NCI-H1930 (cell line): ENCODE measurements at regions not wholly inside any gene's neighbourhood (a gene's known extent, or its start where the extent isn't known, plus 50 kb on each side); places are given as distances from the start of the nearest gene placed in this dataset.
"Not testable (repeated sequence)": the region's sequence is repeated elsewhere in the genome, so short reads cannot be mapped to it uniquely, and the experiment has no call there.

ENCODE experiments used
- DNase-seq, 2 experiments: peaks; one replicate each; lab custom pipeline; 2025; lab: John Stamatoyannopoulos, UW

GRCh38 chr10:52368725-52369124, 54.6 kb downstream of the DKK1 start:
- no peak for DNase-seq

DNA sequence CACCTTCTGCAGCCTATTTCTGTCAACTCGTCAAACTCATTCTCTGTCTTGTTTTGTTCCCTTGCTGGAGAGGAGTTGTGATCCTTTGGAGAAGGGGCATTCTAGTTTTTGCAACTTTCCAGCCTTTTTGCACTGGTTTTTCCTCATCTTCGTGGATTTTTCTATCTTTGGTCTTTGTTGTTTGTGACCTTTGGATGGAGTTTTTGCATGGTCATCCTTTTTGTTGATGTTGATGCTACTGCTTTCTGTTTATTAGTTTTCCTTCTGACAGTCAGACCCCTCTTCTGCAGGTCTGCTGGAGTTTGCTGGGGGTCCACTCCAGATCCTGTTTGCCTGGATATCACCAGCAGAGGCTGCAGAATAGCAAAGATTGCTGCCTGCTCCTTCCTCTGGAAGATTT, 60.1 kb downstream of the DKK1 start:
- not testable (repeated sequence) for DNase-seq

DNA sequence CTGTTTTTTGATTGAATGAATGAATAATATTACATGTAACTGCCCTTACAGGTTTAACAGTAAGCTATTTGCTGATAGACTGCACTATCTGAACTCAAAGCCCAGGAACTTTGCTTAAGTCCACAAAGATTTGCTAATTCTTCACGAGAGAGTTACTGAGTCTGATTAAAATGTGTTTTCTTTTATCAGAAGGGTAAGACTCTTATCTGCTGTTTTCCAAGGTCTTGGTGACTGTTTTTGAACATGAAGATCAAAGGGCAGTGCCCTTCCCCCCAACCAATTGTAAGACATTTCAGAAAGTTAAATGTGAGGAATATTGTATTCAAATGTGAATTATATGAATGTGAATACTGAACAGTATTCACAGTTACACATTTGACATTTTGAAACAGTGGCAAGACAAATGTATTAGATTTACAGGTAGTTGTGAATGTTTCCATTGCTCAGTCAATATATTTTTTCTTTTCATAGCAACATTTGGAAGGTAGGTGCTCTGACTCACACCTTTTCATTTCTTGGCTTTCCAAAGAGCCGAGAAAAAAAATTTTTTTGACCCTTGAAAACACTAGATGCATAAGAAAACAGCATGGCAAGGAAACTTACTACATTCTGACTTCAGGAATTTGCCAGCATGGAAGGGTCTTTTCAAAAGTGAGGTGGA, 62.7 kb downstream of the DKK1 start:
- DNase-seq, result no peak

- DNase-seq, result no peak
Measured at GRCh38 chr10:52378124-52378523, 64.0 kb downstream of the DKK1 start.

DNA sequence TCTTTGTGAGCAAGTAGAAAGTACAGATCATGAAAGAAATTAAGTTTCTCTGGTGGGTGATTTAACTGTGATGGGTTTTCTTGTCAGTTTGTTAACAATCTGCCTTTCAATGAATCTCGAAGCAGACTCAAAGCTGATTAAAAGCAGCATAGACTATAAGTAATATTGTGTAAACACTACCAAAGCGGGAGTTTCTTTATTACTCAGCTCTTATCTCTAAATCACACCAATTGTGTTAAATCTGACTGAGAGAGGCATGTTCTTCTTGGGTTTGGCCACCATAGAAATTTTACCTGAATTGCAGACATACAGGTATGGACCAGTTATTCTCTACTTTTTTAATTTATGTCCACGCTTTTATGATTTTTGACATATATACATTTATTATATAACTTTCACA, 65.2 kb downstream of the DKK1 start:
- no peak for DNase-seq

DNA sequence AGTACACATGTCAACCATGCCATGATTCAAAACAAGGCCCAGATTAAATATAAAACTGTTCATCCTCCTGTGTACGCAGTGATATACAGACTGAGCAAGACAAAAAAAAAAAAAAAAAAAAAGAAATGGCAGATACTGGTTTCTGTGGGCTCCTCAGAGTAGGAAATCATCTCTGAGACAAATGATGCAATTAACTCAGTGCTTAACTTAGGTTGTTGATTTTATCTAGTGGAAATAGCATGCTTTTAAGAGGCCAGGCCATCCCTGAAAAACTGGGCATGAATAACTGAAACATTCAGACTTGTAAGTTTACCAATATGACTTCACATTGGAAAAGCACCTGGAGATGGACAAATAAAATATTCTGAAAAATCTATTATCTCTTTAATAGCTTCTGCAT, 69.0 kb downstream of the DKK1 start:
- DNase-seq, result no peak

- no peak for DNase-seq
Measured at GRCh38 chr10:52387744-52388143, 73.7 kb downstream of the DKK1 start.

GRCh38 chr10:52390388-52390787, 76.3 kb downstream of the DKK1 start:
- no peak for DNase-seq

GRCh38 chr10:52391927-52392602, 78.0 kb downstream of the DKK1 start:
- DNase-seq, result no peak

DNA sequence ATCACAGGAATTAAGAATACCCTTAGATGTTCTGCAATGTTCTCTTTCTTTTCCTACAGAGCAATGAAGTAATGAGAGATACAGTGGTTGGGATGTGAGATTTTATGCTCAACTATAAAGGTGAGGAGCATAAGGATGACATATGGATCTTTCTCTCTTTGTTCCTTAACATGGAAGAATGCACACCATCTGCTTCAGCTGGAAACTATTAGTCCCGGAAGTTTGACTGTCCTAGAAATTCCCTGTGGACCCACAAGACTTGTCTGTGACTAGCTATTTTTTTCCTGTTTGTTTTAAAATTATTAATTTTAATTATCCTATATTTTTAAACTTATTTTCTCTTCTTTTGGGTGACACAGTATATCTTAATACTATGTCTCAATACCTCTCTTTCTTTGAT, 80.2 kb downstream of the DKK1 start:
- DNase-seq, result no peak

GRCh38 chr10:52400562-52400961, 86.5 kb downstream of the DKK1 start:
- DNase-seq, result no peak

GRCh38 chr10:52403801-52404200, 89.7 kb downstream of the DKK1 start:
- not testable (repeated sequence) for DNase-seq

DNA sequence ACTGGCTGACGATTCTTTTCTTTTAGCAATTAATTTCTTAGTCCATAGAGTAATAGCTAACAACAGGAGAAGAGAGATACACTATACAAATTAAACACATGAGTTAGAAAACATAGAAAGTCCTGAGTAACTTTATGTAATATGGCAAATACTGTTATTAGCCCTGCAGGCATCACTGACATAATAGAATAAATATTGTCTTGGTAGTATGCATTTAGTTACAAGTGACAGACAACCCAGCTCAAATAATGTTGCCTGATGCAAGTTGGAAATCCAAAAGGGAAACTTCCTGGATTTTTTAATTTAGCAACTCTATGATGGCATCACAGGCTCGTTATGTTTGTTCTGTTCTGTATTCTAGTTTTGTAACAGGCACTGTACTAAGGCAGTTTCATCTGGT, 95.1 kb downstream of the DKK1 start:
- no peak for DNase-seq

- DNase-seq, result no peak
Measured at GRCh38 chr10:52409928-52410327, 95.8 kb downstream of the DKK1 start.

- no peak for DNase-seq
Measured at GRCh38 chr10:52410916-52411315, 96.8 kb downstream of the DKK1 start.

DNA sequence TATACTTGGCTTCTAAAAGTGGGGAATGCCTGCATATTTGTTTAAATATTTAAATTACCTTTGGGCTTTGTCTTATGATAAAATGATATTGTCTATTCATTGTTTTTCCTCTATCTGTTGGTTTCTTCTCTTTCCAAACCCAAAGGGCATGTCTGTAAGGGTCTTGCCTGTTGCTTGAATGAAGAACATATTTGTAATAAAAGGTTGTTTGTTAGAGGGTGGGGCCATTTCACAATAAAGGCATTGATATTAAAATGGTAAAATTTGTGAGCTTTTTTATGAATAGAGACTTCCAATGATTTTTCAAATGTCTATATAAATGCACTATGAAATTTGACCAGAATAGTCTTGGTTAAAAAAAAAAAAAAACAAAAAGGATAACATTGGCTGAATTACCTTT, 105.2 kb downstream of the DKK1 start:
- DNase-seq, result no peak

DNA sequence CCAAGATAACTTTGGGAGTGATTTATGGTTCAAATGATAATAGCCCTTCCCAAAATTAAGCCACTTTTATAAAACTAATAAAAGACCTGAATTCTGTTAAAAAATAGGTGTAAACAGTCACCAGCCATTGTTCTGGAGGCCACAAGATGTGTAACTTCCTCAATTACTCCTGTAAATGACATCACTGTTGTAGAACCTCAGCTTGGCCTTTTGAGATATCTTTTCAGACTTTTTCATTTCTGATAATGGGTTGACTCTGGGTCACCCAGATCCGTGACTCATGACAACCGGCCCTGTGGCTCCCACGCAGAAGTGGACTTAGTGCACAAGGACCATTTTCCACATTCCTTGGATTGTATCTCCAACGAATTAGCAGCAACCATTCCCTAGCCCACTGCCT, 106.6 kb downstream of the DKK1 start:
- DNase-seq, result no peak

- no peak for DNase-seq
Measured at GRCh38 chr10:52423369-52423768, 109.3 kb downstream of the DKK1 start.

- DNase-seq, result no peak
Measured at GRCh38 chr10:52424341-52424740, 110.3 kb downstream of the DKK1 start.

GRCh38 chr10:52434734-52435133, 120.7 kb downstream of the DKK1 start:
- DNase-seq, result no peak

DNA sequence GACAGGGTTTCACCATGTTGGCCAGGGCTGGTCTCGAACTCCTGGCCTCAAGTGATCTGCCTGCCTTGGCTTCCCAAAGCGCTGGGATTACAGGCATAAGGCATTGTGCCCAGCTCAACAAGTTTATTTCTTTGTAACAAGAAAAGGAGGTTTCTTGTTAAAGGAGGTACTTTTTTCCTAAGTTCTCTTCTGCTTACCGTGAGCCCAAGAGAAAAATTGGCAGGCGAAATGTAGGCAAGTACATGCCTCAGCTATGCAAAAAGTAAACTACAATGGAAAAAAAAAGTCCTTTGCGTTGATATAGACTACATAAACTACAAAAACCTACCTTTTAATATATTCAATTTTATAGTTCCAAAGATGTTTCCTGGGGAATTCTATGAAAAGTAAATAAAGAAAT, 122.6 kb downstream of the DKK1 start:
- DNase-seq, result no peak

DNA sequence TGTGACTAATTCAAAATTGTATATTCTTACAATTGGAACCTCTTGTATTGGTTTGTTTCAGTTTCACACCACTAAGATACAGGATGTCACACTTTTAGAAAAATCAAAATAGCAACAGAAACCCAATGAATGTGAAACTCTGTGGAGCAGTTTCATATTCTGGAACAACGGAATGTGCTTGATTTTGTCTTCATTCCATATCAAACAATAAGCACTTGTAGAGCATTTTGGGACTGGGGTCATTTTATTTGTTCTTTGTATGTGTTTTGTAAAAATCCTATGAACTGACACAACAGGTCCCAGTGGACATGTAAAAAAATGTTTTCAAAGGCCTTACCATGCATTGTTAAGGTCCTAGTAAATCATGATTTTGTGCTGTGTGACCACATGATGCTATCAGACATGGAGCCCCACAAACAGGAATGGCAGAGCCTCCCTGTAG, 123.1 kb downstream of the DKK1 start:
- no peak for DNase-seq

- DNase-seq, result no peak
Measured at GRCh38 chr10:52438119-52438518, 124.0 kb downstream of the DKK1 start.
